WTC11 (cell line): ENCODE measurements at regions not wholly inside any gene's neighbourhood (a gene's known extent, or its start where the extent isn't known, plus 50 kb on each side); places are given as distances from the start of the nearest gene placed in this dataset.
"Not testable (repeated sequence)": the region's sequence is repeated elsewhere in the genome, so short reads cannot be mapped to it uniquely, and the experiment has no call there.

Experiments used
- ATAC-seq: fragments of 200-7000 bp; cut with Tn5 transposase; 2 replicates; pipeline ENCODE4 v1.10.0; 2021; ENCODE audit warnings: mild to moderate bottlenecking, moderate library complexity
- CTCF ChIA-PET: fragments of 300-600 bp; sonication (Branson Sonifier 250); formaldehyde crosslinking; loops from one replicate; lab custom pipeline; 2021; ENCODE audit warnings: antibody characterized with exemption; lab: Charles Lee
- POLR2A ChIA-PET: fragments of 350-600 bp; sonication (Branson Sonifier 250); formaldehyde crosslinking; loops from one replicate; lab custom pipeline; 2021; ENCODE audit warnings: antibody characterized with exemption; lab: Charles Lee
- DNase-seq: peaks from one replicate; pipeline ENCODE4 v3.0.0; 2021; ENCODE audit warnings: low spot score
- H3K27ac Mint-ChIP-seq: 2 replicates; pipeline ENCODE4 v1.8.0; 2021; ENCODE audit warnings: mixed read lengths
- H3K27me3 Mint-ChIP-seq: 2 replicates; pipeline ENCODE4 v1.8.0; 2021; ENCODE audit warnings: low read depth, mild to moderate bottlenecking, moderate library complexity, mixed read lengths
- H3K36me3 Mint-ChIP-seq: 2 replicates; pipeline ENCODE4 v1.8.0; 2021; ENCODE audit warnings: mixed read lengths
- H3K4me1 Mint-ChIP-seq: 2 replicates; pipeline ENCODE4 v1.8.0; 2022; ENCODE audit warnings: mixed read lengths
- H3K4me3 Mint-ChIP-seq: 2 replicates; pipeline ENCODE4 v1.8.0; 2021; ENCODE audit warnings: mild to moderate bottlenecking, moderate library complexity, mixed read lengths
- H3K9me3 Mint-ChIP-seq: 2 replicates; pipeline ENCODE4 v1.8.0; 2021; ENCODE audit warnings: mixed read lengths
- ATF1 ChIP-seq: sonication (generic); formaldehyde crosslinking; IDR thresholded peaks from 2 replicates; pipeline ENCODE4 v1.8.1; 2023; ENCODE audit warnings: mild to moderate bottlenecking, moderate library complexity, missing genetic modification reagents
- CREM ChIP-seq: sonication (generic); formaldehyde crosslinking; IDR thresholded peaks from 2 replicates; pipeline ENCODE4 v1.8.1; 2022; ENCODE audit warnings: mild to moderate bottlenecking, missing genetic modification reagents, moderate library complexity
- FOXJ3 ChIP-seq: sonication (generic); formaldehyde crosslinking; IDR thresholded peaks from 2 replicates; pipeline ENCODE4 v1.9.0; 2021; ENCODE audit warnings: missing genetic modification reagents, mild to moderate bottlenecking, borderline replicate concordance
- FOXK1 ChIP-seq: sonication (generic); formaldehyde crosslinking; IDR thresholded peaks from 2 replicates; pipeline ENCODE4 v1.8.0; 2022; ENCODE audit warnings: mild to moderate bottlenecking, moderate library complexity, missing genetic modification reagents
- GABPB1 ChIP-seq: sonication (generic); formaldehyde crosslinking; IDR thresholded peaks from 2 replicates; pipeline ENCODE4 v1.8.1; 2023; ENCODE audit warnings: mild to moderate bottlenecking, missing genetic modification reagents
- SMAD4 ChIP-seq: sonication (generic); formaldehyde crosslinking; IDR thresholded peaks from 2 replicates; pipeline ENCODE4 v1.8.0; 2022; ENCODE audit warnings: mild to moderate bottlenecking, missing genetic modification reagents
- SOX15 ChIP-seq: fragments of 250-450 bp; sonication (Bioruptor Pico); IDR thresholded peaks from 2 replicates; pipeline ENCODE4 v1.9.0; 2021; ENCODE audit warnings: mild to moderate bottlenecking
- TEAD1 ChIP-seq: sonication (generic); formaldehyde crosslinking; IDR thresholded peaks from 2 replicates; pipeline ENCODE4 v1.8.0; 2022; ENCODE audit warnings: mild to moderate bottlenecking, missing genetic modification reagents
- ZBTB21 ChIP-seq: sonication (generic); formaldehyde crosslinking; IDR thresholded peaks from 2 replicates; pipeline ENCODE4 v1.8.1; 2023; ENCODE audit warnings: mild to moderate bottlenecking, missing genetic modification reagents, borderline replicate concordance
- ZNF121 ChIP-seq: sonication (generic); formaldehyde crosslinking; IDR thresholded peaks from 2 replicates; pipeline ENCODE4 v1.8.0; 2023; ENCODE audit warnings: missing genetic modification reagents
- ZNF219 ChIP-seq: sonication (generic); formaldehyde crosslinking; IDR thresholded peaks from 2 replicates; pipeline ENCODE4 v1.8.0; 2023; ENCODE audit warnings: missing genetic modification reagents, mild to moderate bottlenecking, borderline replicate concordance
- ZNF317 ChIP-seq: sonication (generic); formaldehyde crosslinking; IDR thresholded peaks from 2 replicates; pipeline ENCODE4 v1.8.1; 2023; ENCODE audit warnings: low read depth, mild to moderate bottlenecking, moderate library complexity, missing genetic modification reagents, borderline replicate concordance
- TF ChIP-seq, protein P1 (sequence below): fragments of 250-450 bp; sonication (Bioruptor Pico); IDR thresholded peaks from 2 replicates; pipeline ENCODE4 v1.9.0; 2021; ENCODE audit warnings: mild to moderate bottlenecking
- TF ChIP-seq, protein P2 (sequence below): sonication (generic); formaldehyde crosslinking; IDR thresholded peaks from 2 replicates; pipeline ENCODE4 v1.8.1; 2022; ENCODE audit warnings: low read depth, missing genetic modification reagents, borderline replicate concordance
- TF ChIP-seq, protein P3 (sequence below): sonication (generic); formaldehyde crosslinking; IDR thresholded peaks from 2 replicates; pipeline ENCODE4 v1.8.1; 2023; ENCODE audit warnings: mild to moderate bottlenecking, missing genetic modification reagents, moderate library complexity
- TF ChIP-seq, protein P4 (sequence below): fragments of 250-450 bp; sonication (Bioruptor Pico); conservative IDR thresholded peaks from 2 replicates; pipeline ENCODE4 v1.9.0; 2021; ENCODE audit warnings: mild to moderate bottlenecking

DNA sequence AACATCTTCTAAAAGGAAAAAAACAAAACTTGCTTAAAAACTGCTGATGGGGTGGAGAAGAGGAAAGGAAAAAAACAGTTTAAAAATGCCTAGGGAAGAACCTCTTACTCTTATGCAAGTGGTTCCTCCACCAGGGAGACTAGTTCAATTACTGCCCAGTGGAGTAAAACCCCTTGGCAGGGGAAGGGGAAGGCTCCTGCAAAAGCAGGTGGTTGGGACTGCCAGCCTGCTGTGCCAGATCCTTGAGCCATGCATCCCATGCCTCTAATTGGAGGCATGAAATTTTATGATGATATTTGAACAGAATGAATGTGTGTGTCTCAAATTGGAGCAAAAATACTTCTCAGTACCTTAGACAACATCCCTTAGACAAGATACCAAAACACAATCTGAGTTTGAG lies 118.8 kb downstream of the FSCB start:
- no peak for DNase-seq
- ChIA-PET CTCF (no interaction called here), POLR2A (no interaction called here)
- Mint-ChIP-seq H3K27me3 (no peaks in the 10 kb centered on the region), H3K27ac (no peak overlapping the region), H3K36me3 (no peaks in the 10 kb centered on the region), H3K9me3 (peaks cover 9% of the 10 kb centered on the region; the same call in 1 of the 2 replicates), H3K4me1 (no peaks in the 10 kb centered on the region), H3K4me3 (no peak overlapping the region)
- TF ChIP-seq ATF1 (CRISPR knock-in tag) = no peak
- ATAC-seq = no peak

DNA sequence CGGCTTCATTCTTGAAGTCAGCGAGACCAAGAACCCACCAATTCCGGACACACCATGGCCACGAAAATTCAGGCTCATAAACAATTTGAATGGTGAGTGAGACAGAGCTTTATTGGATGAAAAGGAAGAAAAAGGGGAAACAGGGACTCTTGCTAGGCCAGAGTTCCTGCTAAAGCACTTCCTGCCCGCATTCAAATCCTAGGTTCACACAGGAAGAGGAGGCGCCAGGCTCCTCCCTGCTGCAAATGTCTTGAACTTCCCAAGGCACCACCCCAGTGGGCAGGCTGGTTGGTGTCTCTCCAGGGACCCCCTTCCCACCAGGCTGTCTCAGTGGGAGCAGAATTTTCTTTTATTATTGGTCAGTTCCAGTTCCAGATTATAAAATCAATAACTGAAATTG lies 121.2 kb downstream of the FSCB start:
- Mint-ChIP-seq H3K9me3 (peaks cover 9% of the 10 kb centered on the region; the same call in 1 of the 2 replicates), H3K27me3 (no peaks in the 10 kb centered on the region), H3K4me1 (no peaks in the 10 kb centered on the region), H3K36me3 (no peaks in the 10 kb centered on the region)
- CTCF ChIA-PET = no interaction called here
- ATAC-seq = no peak
- TF ChIP-seq TEAD1 (CRISPR knock-in tag) = no peak
- no peak for TF ChIP-seq CREM (CRISPR knock-in tag)
- no peak for TF ChIP-seq ZBTB21 (CRISPR knock-in tag)
- TF ChIP-seq ZNF317 (CRISPR knock-in tag) = no peak
- TF ChIP-seq, protein P1, sequence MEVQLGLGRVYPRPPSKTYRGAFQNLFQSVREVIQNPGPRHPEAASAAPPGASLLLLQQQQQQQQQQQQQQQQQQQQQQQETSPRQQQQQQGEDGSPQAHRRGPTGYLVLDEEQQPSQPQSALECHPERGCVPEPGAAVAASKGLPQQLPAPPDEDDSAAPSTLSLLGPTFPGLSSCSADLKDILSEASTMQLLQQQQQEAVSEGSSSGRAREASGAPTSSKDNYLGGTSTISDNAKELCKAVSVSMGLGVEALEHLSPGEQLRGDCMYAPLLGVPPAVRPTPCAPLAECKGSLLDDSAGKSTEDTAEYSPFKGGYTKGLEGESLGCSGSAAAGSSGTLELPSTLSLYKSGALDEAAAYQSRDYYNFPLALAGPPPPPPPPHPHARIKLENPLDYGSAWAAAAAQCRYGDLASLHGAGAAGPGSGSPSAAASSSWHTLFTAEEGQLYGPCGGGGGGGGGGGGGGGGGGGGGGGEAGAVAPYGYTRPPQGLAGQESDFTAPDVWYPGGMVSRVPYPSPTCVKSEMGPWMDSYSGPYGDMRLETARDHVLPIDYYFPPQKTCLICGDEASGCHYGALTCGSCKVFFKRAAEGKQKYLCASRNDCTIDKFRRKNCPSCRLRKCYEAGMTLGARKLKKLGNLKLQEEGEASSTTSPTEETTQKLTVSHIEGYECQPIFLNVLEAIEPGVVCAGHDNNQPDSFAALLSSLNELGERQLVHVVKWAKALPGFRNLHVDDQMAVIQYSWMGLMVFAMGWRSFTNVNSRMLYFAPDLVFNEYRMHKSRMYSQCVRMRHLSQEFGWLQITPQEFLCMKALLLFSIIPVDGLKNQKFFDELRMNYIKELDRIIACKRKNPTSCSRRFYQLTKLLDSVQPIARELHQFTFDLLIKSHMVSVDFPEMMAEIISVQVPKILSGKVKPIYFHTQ = no peak
- no peak for TF ChIP-seq GABPB1
- TF ChIP-seq, all 79 proteins: peak for 0
- POLR2A ChIA-PET = no interaction called here
- Mint-ChIP-seq H3K4me3 (no peak overlapping the region), H3K27ac (no peak overlapping the region)
- no peak for DNase-seq

DNA sequence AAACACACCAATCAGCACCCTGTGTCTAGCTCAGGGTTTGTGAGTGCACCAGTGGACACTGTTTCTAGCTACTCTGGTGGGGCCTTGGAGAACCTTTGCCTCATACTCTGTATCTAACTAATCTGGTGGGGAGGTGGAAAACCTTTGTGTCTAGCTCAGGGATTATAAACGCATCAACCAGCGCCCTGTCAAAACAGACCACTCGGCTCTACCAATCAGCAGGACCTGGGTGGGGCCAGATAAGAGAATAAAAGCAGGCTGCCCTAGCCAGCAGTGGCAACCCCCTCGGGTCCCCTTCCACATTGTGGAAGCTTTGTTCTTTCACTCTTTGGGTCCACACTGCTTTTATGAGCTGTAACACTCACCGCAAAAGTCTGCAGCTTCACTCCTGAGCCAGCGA lies 121.8 kb downstream of the FSCB start:
- H3K36me3 Mint-ChIP-seq, H3K4me1 Mint-ChIP-seq, CTCF ChIA-PET, H3K27me3 Mint-ChIP-seq, ATAC-seq, H3K4me3 Mint-ChIP-seq, DNase-seq, H3K9me3 Mint-ChIP-seq, H3K27ac Mint-ChIP-seq, POLR2A ChIA-PET: not testable (repeated sequence)

DNA sequence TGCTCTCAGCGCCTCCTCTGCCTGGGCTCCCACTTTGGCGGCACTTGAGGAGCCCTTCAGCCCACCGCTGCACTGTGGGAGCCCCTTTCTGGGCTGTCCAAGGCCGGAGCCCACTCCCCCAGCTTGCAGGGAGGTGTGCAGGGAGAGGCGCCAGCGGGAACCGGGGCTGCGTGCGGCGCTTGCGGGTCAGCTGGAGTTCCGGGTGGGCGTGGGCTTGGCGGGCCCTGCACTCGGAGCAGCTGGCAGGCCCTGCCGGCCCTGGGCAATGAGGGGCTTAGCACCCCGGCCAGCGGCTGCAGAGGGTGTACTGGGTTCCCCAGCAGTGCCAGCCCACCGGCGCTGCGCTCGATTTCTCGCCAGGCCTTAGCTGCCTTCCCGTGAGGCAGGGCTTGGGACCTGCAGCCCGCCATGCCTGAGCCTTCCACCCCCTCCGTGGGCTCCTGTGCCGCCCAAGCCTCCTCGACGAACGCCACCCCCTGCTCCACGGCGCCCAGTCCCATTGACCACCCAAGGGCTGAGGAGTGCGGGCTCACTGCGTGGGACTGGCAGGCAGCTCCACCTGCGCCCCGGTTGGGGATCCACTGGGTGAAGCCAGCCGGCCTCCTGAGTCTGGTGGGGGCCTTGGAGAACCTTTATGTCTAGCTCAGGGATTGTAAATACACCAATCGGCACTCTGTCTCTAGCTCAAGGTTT lies 122.3 kb downstream of the FSCB start:
- H3K27me3 Mint-ChIP-seq, H3K4me1 Mint-ChIP-seq, H3K4me3 Mint-ChIP-seq, H3K9me3 Mint-ChIP-seq, POLR2A ChIA-PET, H3K27ac Mint-ChIP-seq, DNase-seq, ATAC-seq, H3K36me3 Mint-ChIP-seq, CTCF ChIA-PET: not testable (repeated sequence)

DNA sequence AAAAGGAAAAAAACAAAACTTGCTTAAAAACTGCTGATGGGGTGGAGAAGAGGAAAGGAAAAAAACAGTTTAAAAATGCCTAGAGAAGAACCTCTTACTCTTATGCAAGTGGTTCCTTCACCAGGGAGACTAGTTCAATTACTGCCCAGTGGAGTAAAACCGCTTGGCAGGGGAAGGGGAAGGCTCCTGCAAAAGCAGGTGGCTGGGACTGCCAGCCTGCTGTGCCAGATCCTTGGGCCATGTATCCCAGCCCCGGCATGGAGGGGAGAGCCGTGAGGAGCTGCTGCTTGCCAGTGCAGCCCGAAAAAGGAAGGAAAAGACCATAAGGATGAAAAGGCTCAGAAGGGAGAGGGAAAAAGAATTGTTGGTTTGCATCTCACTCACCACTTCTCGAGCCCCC lies 123.0 kb downstream of the FSCB start:
- ChIA-PET POLR2A (no interaction called here), CTCF (no interaction called here)
- Mint-ChIP-seq H3K27ac (no peak overlapping the region), H3K27me3 (no peaks in the 10 kb centered on the region), H3K36me3 (peaks cover 2% of the 10 kb centered on the region; the same call in 1 of the 2 replicates), H3K4me3 (no peak overlapping the region), H3K4me1 (peaks cover 2% of the 10 kb centered on the region; the same call in 1 of the 2 replicates), H3K9me3 (peaks cover 9% of the 10 kb centered on the region; the same call in 1 of the 2 replicates)
- ATAC-seq (no peak), DNase-seq (no peak)
- TF ChIP-seq ZNF219 (CRISPR knock-in tag) = no peak
- TF ChIP-seq SMAD4 (CRISPR knock-in tag) = no peak
- no peak for TF ChIP-seq FOXK1 (CRISPR knock-in tag)
- TF ChIP-seq, protein P2, sequence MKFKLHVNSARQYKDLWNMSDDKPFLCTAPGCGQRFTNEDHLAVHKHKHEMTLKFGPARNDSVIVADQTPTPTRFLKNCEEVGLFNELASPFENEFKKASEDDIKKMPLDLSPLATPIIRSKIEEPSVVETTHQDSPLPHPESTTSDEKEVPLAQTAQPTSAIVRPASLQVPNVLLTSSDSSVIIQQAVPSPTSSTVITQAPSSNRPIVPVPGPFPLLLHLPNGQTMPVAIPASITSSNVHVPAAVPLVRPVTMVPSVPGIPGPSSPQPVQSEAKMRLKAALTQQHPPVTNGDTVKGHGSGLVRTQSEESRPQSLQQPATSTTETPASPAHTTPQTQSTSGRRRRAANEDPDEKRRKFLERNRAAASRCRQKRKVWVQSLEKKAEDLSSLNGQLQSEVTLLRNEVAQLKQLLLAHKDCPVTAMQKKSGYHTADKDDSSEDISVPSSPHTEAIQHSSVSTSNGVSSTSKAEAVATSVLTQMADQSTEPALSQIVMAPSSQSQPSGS (CRISPR knock-in tag) = no peak
- TF ChIP-seq, protein P3, sequence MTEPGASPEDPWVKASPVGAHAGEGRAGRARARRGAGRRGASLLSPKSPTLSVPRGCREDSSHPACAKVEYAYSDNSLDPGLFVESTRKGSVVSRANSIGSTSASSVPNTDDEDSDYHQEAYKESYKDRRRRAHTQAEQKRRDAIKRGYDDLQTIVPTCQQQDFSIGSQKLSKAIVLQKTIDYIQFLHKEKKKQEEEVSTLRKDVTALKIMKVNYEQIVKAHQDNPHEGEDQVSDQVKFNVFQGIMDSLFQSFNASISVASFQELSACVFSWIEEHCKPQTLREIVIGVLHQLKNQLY (CRISPR knock-in tag) = no peak
- TF ChIP-seq, protein P1 = no peak
- TF ChIP-seq SOX15 (CRISPR knock-in tag) = no peak
- no peak for TF ChIP-seq ZNF121 (CRISPR knock-in tag)
- no peak for TF ChIP-seq FOXJ3
- TF ChIP-seq, protein P4, sequence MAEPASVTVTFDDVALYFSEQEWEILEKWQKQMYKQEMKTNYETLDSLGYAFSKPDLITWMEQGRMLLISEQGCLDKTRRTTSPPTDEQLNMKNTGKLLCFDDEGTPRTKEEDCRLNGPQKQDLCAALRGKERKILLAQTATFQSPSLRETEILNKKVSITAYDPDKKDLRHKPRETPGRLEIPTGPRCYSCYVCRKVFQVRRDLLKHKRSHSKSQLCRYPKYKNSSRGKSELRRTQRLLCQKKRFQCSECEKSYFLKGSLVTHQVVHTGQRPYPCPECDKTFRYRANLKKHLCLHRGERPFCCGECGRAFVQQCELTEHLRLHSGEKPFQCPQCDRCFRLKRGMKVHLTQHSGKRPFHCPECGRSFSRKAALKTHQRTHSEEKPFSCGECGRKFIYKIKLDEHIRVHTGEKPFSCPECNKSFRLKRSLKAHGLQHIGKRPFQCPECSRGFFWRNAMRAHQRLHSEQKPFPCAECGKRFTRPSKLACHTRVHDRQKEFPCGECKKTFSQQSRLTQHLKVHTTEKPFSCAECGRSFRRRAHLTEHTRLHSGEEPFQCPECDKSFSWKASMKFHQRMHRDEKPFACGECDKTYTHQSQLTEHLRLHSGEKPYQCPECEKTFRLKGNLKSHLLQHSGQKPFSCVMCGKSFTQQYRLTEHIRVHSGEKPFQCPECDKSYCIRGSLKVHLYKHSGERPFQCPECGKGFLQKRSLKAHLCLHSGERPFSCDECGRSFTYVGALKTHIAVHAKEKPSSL (CRISPR knock-in tag) = no peak
